Neural crest cell (in vitro differentiated cells): ENCODE measurements at regions not wholly inside any gene's neighbourhood (a gene's known extent, or its start where the extent isn't known, plus 50 kb on each side); places are given as distances from the start of the nearest gene placed in this dataset.

Source experiments
- DNase-seq: peaks from one replicate; pipeline ENCODE4 v3.0.0; 2021; ENCODE audit warnings: low read depth, mixed read lengths, low spot score
- H3K27ac Mint-ChIP-seq: one replicate; pipeline ENCODE4 v1.8.0; 2021; ENCODE audit warnings: mild to moderate bottlenecking, mixed read lengths; ENCODE audit not compliant: unreplicated experiment
- H3K27me3 Mint-ChIP-seq: 2 replicates; pipeline ENCODE4 v1.8.0; 2021; ENCODE audit warnings: low read depth, mild to moderate bottlenecking, mixed read lengths
- H3K36me3 Mint-ChIP-seq: 2 replicates; pipeline ENCODE4 v1.8.0; 2021; ENCODE audit warnings: low read depth, mild to moderate bottlenecking, mixed read lengths
- H3K4me1 Mint-ChIP-seq: 2 replicates; pipeline ENCODE4 v1.8.0; 2021; ENCODE audit warnings: mixed read lengths
- H3K4me3 Mint-ChIP-seq: one replicate; pipeline ENCODE4 v1.8.0; 2021; ENCODE audit warnings: mild to moderate bottlenecking, mixed read lengths
- H3K9me3 Mint-ChIP-seq: 2 replicates; pipeline ENCODE4 v1.8.0; 2021; ENCODE audit warnings: mixed read lengths
- TF ChIP-seq, protein P1 (sequence below): fragments of 200-600 bp; sonication (generic); conservative IDR thresholded peaks from 2 replicates; pipeline ENCODE4 v1.5.0; 2021; ENCODE audit warnings: antibody characterized with exemption, mild to moderate bottlenecking

DNA sequence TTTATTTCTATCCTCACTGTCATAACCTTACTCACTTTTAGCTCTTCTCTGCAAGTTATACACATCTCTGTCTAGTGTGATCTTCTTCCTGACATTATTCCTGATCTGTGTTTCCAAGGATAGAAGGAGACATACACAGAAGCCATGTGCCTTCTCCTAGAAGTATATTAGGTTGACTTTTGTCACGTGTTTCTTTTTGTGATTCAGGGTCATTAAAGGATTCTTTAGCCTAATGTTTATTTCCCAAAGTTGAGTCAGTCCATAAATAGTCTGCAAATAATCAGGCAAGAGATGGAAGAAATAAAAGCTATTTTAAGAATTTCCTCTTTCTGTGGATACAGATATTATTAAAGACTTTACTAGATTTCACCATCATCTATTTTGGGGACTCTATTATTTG, 214.1 kb upstream of the GOT2 start:
- Mint-ChIP-seq H3K27ac (no peak overlapping the region), H3K4me3 (no peak overlapping the region), H3K36me3 (peaks cover 2% of the 10 kb centered on the region), H3K9me3 (peaks cover 6% of the 10 kb centered on the region), H3K4me1 (no peaks in the 10 kb centered on the region), H3K27me3 (no peaks in the 10 kb centered on the region)
- TF ChIP-seq, protein P1, sequence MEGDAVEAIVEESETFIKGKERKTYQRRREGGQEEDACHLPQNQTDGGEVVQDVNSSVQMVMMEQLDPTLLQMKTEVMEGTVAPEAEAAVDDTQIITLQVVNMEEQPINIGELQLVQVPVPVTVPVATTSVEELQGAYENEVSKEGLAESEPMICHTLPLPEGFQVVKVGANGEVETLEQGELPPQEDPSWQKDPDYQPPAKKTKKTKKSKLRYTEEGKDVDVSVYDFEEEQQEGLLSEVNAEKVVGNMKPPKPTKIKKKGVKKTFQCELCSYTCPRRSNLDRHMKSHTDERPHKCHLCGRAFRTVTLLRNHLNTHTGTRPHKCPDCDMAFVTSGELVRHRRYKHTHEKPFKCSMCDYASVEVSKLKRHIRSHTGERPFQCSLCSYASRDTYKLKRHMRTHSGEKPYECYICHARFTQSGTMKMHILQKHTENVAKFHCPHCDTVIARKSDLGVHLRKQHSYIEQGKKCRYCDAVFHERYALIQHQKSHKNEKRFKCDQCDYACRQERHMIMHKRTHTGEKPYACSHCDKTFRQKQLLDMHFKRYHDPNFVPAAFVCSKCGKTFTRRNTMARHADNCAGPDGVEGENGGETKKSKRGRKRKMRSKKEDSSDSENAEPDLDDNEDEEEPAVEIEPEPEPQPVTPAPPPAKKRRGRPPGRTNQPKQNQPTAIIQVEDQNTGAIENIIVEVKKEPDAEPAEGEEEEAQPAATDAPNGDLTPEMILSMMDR, result no peak
- no peak for DNase-seq

DNA sequence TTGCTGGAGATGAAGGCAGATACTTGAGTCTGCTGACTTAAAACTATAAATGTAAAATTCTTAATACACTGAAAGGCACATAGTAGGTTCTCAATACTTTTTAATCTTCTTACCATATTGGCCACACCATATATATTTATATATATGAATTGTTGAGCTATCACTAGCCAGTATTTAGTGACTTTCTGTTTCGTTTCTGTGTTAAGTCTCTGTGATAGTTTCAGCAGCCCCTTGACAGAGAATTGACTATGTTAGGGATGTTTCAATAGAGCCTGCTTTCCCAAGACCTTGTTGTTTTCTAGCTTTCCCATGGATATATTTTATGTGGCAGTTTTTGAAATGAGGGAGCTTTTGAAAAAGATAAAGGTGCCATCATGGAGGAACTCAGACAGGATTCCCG, 206.5 kb upstream of the GOT2 start:
- Mint-ChIP-seq H3K27me3 (no peaks in the 10 kb centered on the region), H3K4me3 (no peak overlapping the region), H3K9me3 (no peaks in the 10 kb centered on the region), H3K36me3 (no peaks in the 10 kb centered on the region), H3K4me1 (no peaks in the 10 kb centered on the region), H3K27ac (peak overlapping the region; percentile 13)
- no peak for DNase-seq
- TF ChIP-seq, protein P1, result no peak

DNA sequence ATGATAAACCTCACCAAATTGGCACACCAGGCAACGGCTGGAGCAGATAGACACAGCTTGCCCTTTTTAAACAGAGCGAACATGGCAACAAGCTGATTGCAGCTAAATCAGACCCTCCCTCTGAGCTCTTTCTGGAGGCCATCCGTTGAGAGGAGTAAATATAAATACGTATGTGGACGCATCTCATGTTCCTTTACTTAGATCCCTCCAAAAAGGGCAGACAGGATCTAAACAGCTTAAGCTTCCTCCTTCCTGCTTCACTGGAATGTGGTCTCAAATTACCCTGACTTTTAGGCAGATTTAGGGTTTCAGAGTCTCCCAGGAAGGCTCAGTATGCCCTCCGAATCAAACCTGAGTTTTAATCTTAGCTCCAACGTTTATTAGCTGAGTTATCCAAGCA, 204.7 kb upstream of the GOT2 start:
- TF ChIP-seq, protein P1, result no peak
- Mint-ChIP-seq H3K27ac (no peak overlapping the region), H3K9me3 (no peaks in the 10 kb centered on the region), H3K4me1 (no peaks in the 10 kb centered on the region), H3K27me3 (no peaks in the 10 kb centered on the region), H3K4me3 (no peak overlapping the region), H3K36me3 (no peaks in the 10 kb centered on the region)
- no peak for DNase-seq

DNA sequence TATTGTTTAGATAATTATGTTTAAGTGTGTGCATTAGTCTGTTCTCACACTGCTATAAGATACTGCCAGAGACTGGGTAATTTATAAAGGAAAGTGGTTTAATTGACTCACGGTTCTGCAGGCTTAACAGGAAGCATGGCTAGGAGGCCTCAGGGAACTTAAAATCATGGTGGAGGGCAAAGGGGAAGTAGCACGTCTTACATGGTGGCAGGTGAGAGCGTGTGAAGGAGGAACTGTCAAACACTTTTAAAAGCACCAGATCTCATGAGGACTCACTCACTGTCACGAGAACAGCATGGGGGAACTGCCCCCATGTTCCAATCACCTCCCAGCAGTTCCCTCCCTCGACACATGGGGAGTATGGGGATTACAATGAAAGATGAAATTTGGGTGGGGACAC, 203.5 kb upstream of the GOT2 start:
- Mint-ChIP-seq H3K27ac (no peak overlapping the region), H3K4me3 (no peak overlapping the region), H3K36me3 (peaks cover 2% of the 10 kb centered on the region), H3K9me3 (peaks cover 4% of the 10 kb centered on the region), H3K27me3 (no peaks in the 10 kb centered on the region), H3K4me1 (no peaks in the 10 kb centered on the region)
- DNase-seq, result no peak
- TF ChIP-seq, protein P1, result no peak

DNA sequence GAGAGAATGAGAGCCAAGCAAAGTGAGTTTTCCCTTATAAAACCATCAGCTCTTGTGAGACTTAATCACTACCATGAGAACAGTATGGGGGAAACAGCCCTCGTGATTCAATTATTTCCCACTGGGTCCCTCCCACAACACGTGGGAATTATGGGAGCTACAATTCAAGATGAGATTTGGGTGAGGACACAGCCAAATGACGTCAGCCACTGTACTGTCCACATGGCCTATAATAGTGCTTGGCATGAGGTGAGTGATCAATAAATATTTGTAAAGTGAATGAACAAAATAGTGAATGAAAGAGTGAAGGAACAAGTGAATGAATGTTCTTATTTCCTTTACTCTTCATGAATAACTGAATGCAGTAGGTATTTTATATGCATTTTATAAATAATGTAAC, 199.1 kb upstream of the GOT2 start:
- Mint-ChIP-seq H3K27ac (no peak overlapping the region), H3K36me3 (peaks cover 2% of the 10 kb centered on the region), H3K27me3 (no peaks in the 10 kb centered on the region), H3K4me3 (no peak overlapping the region), H3K9me3 (peaks cover 4% of the 10 kb centered on the region), H3K4me1 (no peaks in the 10 kb centered on the region)
- TF ChIP-seq, protein P1, result no peak
- DNase-seq, result no peak

DNA sequence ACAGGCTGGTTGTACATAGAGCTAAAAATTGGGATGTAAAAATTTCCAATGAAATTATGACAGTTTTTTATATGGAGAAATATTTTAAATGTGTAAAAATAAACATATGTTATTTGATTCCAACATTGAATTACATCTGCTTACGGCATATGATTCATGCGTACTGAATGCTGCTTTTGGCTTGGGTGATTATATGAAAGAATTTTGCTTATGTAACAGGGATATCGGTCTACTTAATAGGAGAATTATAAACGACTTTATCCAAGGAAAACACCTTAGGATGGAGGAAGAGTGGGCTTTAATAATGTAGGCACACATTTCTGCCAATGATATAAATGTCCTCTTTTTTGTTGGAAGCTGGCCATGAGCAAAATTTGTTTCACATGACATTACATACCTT, 197.3 kb upstream of the GOT2 start:
- H3K9me3 Mint-ChIP-seq, result peaks cover 4% of the 10 kb centered on the region
- no peaks in the 10 kb centered on the region for H3K4me1 Mint-ChIP-seq
- no peak overlapping the region for H3K27ac Mint-ChIP-seq
- no peak for DNase-seq
- H3K27me3 Mint-ChIP-seq, result no peaks in the 10 kb centered on the region
- H3K36me3 Mint-ChIP-seq, result peaks cover 2% of the 10 kb centered on the region
- TF ChIP-seq, protein P1, result no peak
- H3K4me3 Mint-ChIP-seq, result no peak overlapping the region
